ENCODE measurements at regions not wholly inside any gene's neighbourhood (a gene's known extent, or its start where the extent isn't known, plus 50 kb on each side); places are given as distances from the start of the nearest gene placed in this dataset.

DNA sequence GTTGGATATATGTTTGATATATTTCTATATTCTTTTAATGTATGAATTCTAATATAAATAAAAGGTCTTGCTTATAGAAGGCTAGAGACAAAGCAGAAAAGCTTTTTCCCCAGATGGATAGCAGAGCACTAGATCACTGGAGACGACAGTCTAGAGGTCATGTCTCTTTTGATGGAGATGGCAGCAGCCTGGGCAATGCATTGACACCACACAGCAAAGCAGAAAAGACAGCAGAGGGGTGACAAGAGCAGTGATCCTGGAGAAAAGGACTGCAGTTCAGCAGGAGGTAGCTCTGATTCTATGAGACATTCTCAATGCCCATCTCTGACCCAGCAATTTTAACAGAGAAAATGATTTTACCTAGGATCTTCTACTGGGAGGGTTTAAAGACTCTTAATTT is 210.6 kb downstream of the DTHD1 start:
- no peak overlapping the region for H3K27ac ChIP-seq (ENCODE audit: low read depth in 1 of 2, low read length in 2 of 2)
- no peaks in the 10 kb centered on the region for H3K36me3 ChIP-seq (ENCODE audit: insufficient read depth, low read length)
- DNase-seq (no peak), ATAC-seq (ENCODE audit: poor library complexity) (no peak)
- Mint-ChIP-seq H3K27me3 (peaks cover 6% of the 10 kb centered on the region), H3K36me3 (ENCODE audit: low read depth) (no peaks in the 10 kb centered on the region), H3K4me3 (no peak overlapping the region), H3K9me3 (no peaks in the 10 kb centered on the region), H3K27ac (no peak overlapping the region), H3K4me1 (ENCODE audit: low read depth) (no peaks in the 10 kb centered on the region)
- no peaks in the 10 kb centered on the region for H3K9me3 ChIP-seq (ENCODE audit: control insufficient read depth in 1 of 2, insufficient read depth in 1 of 2, low read length in 2 of 2)
- H3K27me3 ChIP-seq (ENCODE audit: control insufficient read depth in 1 of 2, insufficient read depth in 2 of 2, low read length in 2 of 2) = no peaks in the 10 kb centered on the region
- ChIA-PET POLR2A (no interaction called here), CTCF (no interaction called here)
- TF ChIP-seq, protein P1, sequence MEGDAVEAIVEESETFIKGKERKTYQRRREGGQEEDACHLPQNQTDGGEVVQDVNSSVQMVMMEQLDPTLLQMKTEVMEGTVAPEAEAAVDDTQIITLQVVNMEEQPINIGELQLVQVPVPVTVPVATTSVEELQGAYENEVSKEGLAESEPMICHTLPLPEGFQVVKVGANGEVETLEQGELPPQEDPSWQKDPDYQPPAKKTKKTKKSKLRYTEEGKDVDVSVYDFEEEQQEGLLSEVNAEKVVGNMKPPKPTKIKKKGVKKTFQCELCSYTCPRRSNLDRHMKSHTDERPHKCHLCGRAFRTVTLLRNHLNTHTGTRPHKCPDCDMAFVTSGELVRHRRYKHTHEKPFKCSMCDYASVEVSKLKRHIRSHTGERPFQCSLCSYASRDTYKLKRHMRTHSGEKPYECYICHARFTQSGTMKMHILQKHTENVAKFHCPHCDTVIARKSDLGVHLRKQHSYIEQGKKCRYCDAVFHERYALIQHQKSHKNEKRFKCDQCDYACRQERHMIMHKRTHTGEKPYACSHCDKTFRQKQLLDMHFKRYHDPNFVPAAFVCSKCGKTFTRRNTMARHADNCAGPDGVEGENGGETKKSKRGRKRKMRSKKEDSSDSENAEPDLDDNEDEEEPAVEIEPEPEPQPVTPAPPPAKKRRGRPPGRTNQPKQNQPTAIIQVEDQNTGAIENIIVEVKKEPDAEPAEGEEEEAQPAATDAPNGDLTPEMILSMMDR (IDR thresholded peaks at IDR 0.05) = no peak
- intact Hi-C loops (cut with DNase I, micrococcal nuclease) = no loop called here
- no peak overlapping the region for H3K4me3 ChIP-seq (ENCODE audit: low read length)
- no peaks in the 10 kb centered on the region for H3K4me1 ChIP-seq (ENCODE audit: insufficient read depth, low read length)

DNA sequence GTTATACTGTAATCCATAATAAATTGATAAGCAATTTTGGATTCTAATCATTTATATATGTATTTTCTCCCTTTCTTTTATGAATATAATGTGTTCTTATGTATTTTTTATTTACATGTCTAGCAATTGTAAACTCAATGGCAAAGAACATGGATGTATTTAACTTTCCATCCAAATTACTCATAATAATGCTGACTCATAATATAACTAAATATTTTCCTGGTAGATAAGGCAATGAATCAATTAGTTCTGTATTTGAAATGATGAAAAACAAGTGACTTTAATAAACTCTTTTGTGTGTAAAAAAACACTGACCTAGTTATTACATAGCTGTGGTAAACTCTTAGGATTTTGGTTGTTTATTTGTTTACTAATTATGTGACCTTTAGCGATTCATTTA is 211.2 kb downstream of the DTHD1 start:
- no peak overlapping the region for H3K4me3 Mint-ChIP-seq
- Histone ChIP-seq H3K4me1 (ENCODE audit: insufficient read depth, low read length) (no peaks in the 10 kb centered on the region), H3K9me3 (ENCODE audit: control insufficient read depth in 1 of 2, insufficient read depth in 1 of 2, low read length in 2 of 2) (no peaks in the 10 kb centered on the region), H3K27me3 (ENCODE audit: control insufficient read depth in 1 of 2, insufficient read depth in 2 of 2, low read length in 2 of 2) (no peaks in the 10 kb centered on the region), H3K4me3 (ENCODE audit: low read length) (no peak overlapping the region), H3K36me3 (ENCODE audit: insufficient read depth, low read length) (no peaks in the 10 kb centered on the region), H3K27ac (ENCODE audit: low read depth in 1 of 2, low read length in 2 of 2) (no peak overlapping the region)
- H3K27me3 Mint-ChIP-seq = peaks cover 6% of the 10 kb centered on the region
- DNase-seq (no peak), ATAC-seq (ENCODE audit: poor library complexity) (no peak)
- no peaks in the 10 kb centered on the region for H3K36me3 Mint-ChIP-seq (ENCODE audit: low read depth)
- H3K9me3 Mint-ChIP-seq = no peaks in the 10 kb centered on the region
- POLR2A ChIA-PET = no interaction called here
- intact Hi-C loops (cut with DNase I, micrococcal nuclease) = no loop called here
- H3K4me1 Mint-ChIP-seq (ENCODE audit: low read depth) = no peaks in the 10 kb centered on the region
- CTCF ChIA-PET = no interaction called here
- TF ChIP-seq, protein P1 (IDR thresholded peaks at IDR 0.05) = no peak
- H3K27ac Mint-ChIP-seq = no peak overlapping the region

DNA sequence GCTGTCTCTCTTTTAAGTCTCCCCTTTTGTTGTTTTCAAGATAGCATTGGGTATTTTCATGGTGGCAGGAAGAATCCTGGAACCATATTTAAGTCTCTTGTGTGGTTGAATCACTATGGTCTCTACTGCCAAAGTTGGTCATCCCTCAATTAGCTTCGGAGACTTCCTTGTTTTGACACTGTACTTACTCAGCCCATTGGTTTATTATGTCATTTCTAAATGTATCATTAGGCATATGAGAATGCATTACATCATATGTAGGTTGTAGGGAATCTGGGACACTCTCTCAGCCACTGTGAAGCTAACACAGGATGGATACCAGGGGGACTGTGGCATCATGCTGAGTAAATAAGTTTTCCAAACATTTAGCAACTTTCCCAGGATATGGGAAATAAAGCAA is 211.8 kb downstream of the DTHD1 start:
- no peaks in the 10 kb centered on the region for H3K36me3 ChIP-seq (ENCODE audit: insufficient read depth, low read length)

More for the DNA sequence above, 211.8 kb downstream of the DTHD1 start:
- H3K27me3 Mint-ChIP-seq = peaks cover 6% of the 10 kb centered on the region
- ChIA-PET POLR2A (no interaction called here), CTCF (no interaction called here)
- Histone ChIP-seq H3K27ac (ENCODE audit: low read depth in 1 of 2, low read length in 2 of 2) (no peak overlapping the region), H3K4me1 (ENCODE audit: insufficient read depth, low read length) (no peaks in the 10 kb centered on the region), H3K9me3 (ENCODE audit: control insufficient read depth in 1 of 2, insufficient read depth in 1 of 2, low read length in 2 of 2) (no peaks in the 10 kb centered on the region), H3K4me3 (ENCODE audit: low read length) (no peak overlapping the region), H3K27me3 (ENCODE audit: control insufficient read depth in 1 of 2, insufficient read depth in 2 of 2, low read length in 2 of 2) (no peaks in the 10 kb centered on the region)
- H3K27ac Mint-ChIP-seq = no peak overlapping the region
- no peak for ATAC-seq (ENCODE audit: poor library complexity)
- H3K9me3 Mint-ChIP-seq = no peaks in the 10 kb centered on the region
- intact Hi-C loops (cut with DNase I, micrococcal nuclease) = no loop called here
- no peak overlapping the region for H3K4me3 Mint-ChIP-seq
- H3K36me3 Mint-ChIP-seq (ENCODE audit: low read depth) = no peaks in the 10 kb centered on the region
- no peaks in the 10 kb centered on the region for H3K4me1 Mint-ChIP-seq (ENCODE audit: low read depth)
- no peak for DNase-seq
- TF ChIP-seq, protein P1 (IDR thresholded peaks at IDR 0.05) = no peak

All from CD4-positive, alpha-beta T cell (primary cell).